IMR-90 (cell line): ENCODE measurements at regions not wholly inside any gene's neighbourhood (a gene's known extent, or its start where the extent isn't known, plus 50 kb on each side); places are given as distances from the start of the nearest gene placed in this dataset.

ENCODE experiments used
- ATAC-seq: fragments of 200-7000 bp; cut with Tn5 transposase; 2 replicates; pipeline ENCODE4 v1.9.1; 2020; ENCODE audit warnings: low read depth, mild to moderate bottlenecking, moderate library complexity
- BruUV-seq: library from RNA; stranded (reverse); fragments of 400-500 nt; replicated peaks from 2 replicates; lab custom pipeline; 2021; lab: Mats Ljungman, UMichigan
- CTCF ChIA-PET: fragments of 300-600 bp; formaldehyde crosslinking; extraction: SDS; loops from one replicate; lab custom pipeline; 2021; ENCODE audit warnings: antibody characterized with exemption; lab: Yijun Ruan, JAX
- POLR2A ChIA-PET: fragments of 300-600 bp; sonication (Branson Sonifier 250); formaldehyde crosslinking; loops from one replicate; lab custom pipeline; 2022; ENCODE audit warnings: antibody characterized with exemption; ENCODE audit not compliant: unreplicated experiment; lab: Charles Lee
- DNase-seq: peaks from one replicate; pipeline ENCODE4 v3.0.0; 2013
- H2AFZ ChIP-seq: replicated peaks from 2 replicates; pipeline ENCODE3; 2013; ENCODE audit warnings: low read length, mild to moderate bottlenecking; ENCODE audit not compliant: poor library complexity
- H2AK5ac ChIP-seq: 2 replicates; pipeline ENCODE4 v1.6.1; 2013; ENCODE audit warnings: low read depth, low read length, inconsistent platforms
- H2AK9ac ChIP-seq: replicated peaks from 2 replicates; pipeline ENCODE3; 2013; ENCODE audit warnings: mild to moderate bottlenecking, low read depth, low read length, moderate library complexity; ENCODE audit not compliant: poor library complexity
- H2BK120ac ChIP-seq: 2 replicates; pipeline ENCODE4 v1.6.1; 2013; ENCODE audit warnings: low read depth, low read length, inconsistent platforms
- H2BK15ac ChIP-seq: 3 replicates; pipeline ENCODE4 v1.6.1; 2013; ENCODE audit warnings: low read depth, low read length, inconsistent platforms
- H2BK20ac ChIP-seq: 2 replicates; pipeline ENCODE4 v1.6.1; 2013; ENCODE audit warnings: low read depth, mild to moderate bottlenecking, inconsistent platforms, low read length, moderate library complexity
- H2BK5ac ChIP-seq: 2 replicates; pipeline ENCODE4 v1.6.1; 2013; ENCODE audit warnings: mild to moderate bottlenecking, low read depth, low read length, inconsistent platforms; ENCODE audit not compliant: poor library complexity, severe bottlenecking
- H3K14ac ChIP-seq: replicated peaks from 2 replicates; pipeline ENCODE4 v1.6.1; 2013; ENCODE audit warnings: low read depth, low read length, inconsistent platforms
- H3K18ac ChIP-seq: 2 replicates; pipeline ENCODE4 v1.6.1; 2013; ENCODE audit warnings: low read depth, low read length, control low read depth
- H3K23ac ChIP-seq: 2 replicates; pipeline ENCODE4 v1.6.1; 2013; ENCODE audit warnings: low read depth, low read length, inconsistent platforms
- H3K27ac ChIP-seq: 2 replicates; pipeline ENCODE4 v1.5.1; 2013; ENCODE audit warnings: mild to moderate bottlenecking, control low read depth, low read length; ENCODE audit not compliant: insufficient read depth
- H3K27me3 ChIP-seq: 2 replicates; pipeline ENCODE4 v1.6.1; 2013; ENCODE audit warnings: low read length; ENCODE audit not compliant: control insufficient read depth, insufficient read depth
- H3K36me3 ChIP-seq: 2 replicates; pipeline ENCODE4 v1.6.1; 2013; ENCODE audit warnings: low read length, mixed read lengths; ENCODE audit not compliant: control insufficient read depth, insufficient read depth
- H3K4ac ChIP-seq: 2 replicates; pipeline ENCODE4 v1.6.1; 2013; ENCODE audit warnings: low read depth, low read length, inconsistent platforms
- H3K4me1 ChIP-seq: 2 replicates; pipeline ENCODE4 v1.6.1; 2013; ENCODE audit warnings: low read length, mixed read lengths; ENCODE audit not compliant: control insufficient read depth, insufficient read depth
- H3K4me2 ChIP-seq: 2 replicates; pipeline ENCODE4 v1.6.1; 2013; ENCODE audit warnings: low read depth, mild to moderate bottlenecking, control low read depth, low read length, moderate library complexity
- H3K4me3 ChIP-seq: 2 replicates; pipeline ENCODE4 v1.5.1; 2013; ENCODE audit warnings: low read depth, mild to moderate bottlenecking, control low read depth, low read length, moderate library complexity; ENCODE audit not compliant: insufficient read depth
- H3K56ac ChIP-seq: 2 replicates; pipeline ENCODE4 v1.6.1; 2013; ENCODE audit warnings: low read length, inconsistent platforms; ENCODE audit not compliant: insufficient read depth; ENCODE audit errors: extremely low read depth
- H3K79me1 ChIP-seq, 2 experiments: 2 replicates each; pipeline ENCODE4 v1.6.1; 2013; ENCODE audit warnings: low read length in 2 of 2, inconsistent platforms in 1 of 2, low read depth in 1 of 2
- H3K9ac ChIP-seq: 2 replicates; pipeline ENCODE4 v1.6.1; 2013; ENCODE audit warnings: low read depth, low read length, control low read depth
- H3K9me1 ChIP-seq: 2 replicates; pipeline ENCODE4 v1.6.1; 2013; ENCODE audit warnings: low read length, inconsistent platforms; ENCODE audit not compliant: insufficient read depth
- H3K9me3 ChIP-seq: 2 replicates; pipeline ENCODE4 v1.6.1; 2013; ENCODE audit warnings: low read length; ENCODE audit not compliant: control insufficient read depth, insufficient read depth
- H4K20me1 ChIP-seq: 2 replicates; pipeline ENCODE4 v1.6.1; 2013; ENCODE audit warnings: low read length, inconsistent platforms; ENCODE audit not compliant: insufficient read depth
- H4K5ac ChIP-seq: 2 replicates; pipeline ENCODE4 v1.6.1; 2013; ENCODE audit warnings: mild to moderate bottlenecking, low read depth, low read length, control low read depth
- H4K8ac ChIP-seq, 2 experiments: 2 replicates each; pipeline ENCODE4 v1.6.1; 2013; ENCODE audit warnings: low read depth in 2 of 2, low read length in 2 of 2, control low read depth in 1 of 2, inconsistent platforms in 1 of 2
- H4K91ac ChIP-seq: 2 replicates; pipeline ENCODE4 v1.6.1; 2013; ENCODE audit warnings: low read depth, low read length, inconsistent platforms; ENCODE audit not compliant: insufficient read depth
- BHLHE40 ChIP-seq: fragments of 150-350 bp; IDR thresholded peaks from 2 replicates; pipeline ENCODE4 v1.6.1; 2016; ENCODE audit warnings: mild to moderate bottlenecking, low read depth, low read length
- CEBPB ChIP-seq: IDR thresholded peaks from 2 replicates; pipeline ENCODE4 v1.6.1; 2012; ENCODE audit warnings: low read depth, low read length, improper control_type of control experiment
- CHD1 ChIP-seq: IDR thresholded peaks from 2 replicates; pipeline ENCODE4 v1.6.1; 2012; ENCODE audit warnings: low read depth, low read length, improper control_type of control experiment
- FOS ChIP-seq: fragments of 150-350 bp; IDR thresholded peaks from 2 replicates; pipeline ENCODE4 v1.6.1; 2016; ENCODE audit warnings: low read depth, low read length
- MAFK ChIP-seq: IDR thresholded peaks from 2 replicates; pipeline ENCODE4 v1.6.1; 2012; ENCODE audit warnings: low read depth, low read length, improper control_type of control experiment
- MAZ ChIP-seq: IDR thresholded peaks from 2 replicates; pipeline ENCODE4 v1.6.1; 2012; ENCODE audit warnings: low read depth, mild to moderate bottlenecking, low read length, improper control_type of control experiment, moderate library complexity, borderline replicate concordance
- MXI1 ChIP-seq: IDR thresholded peaks from 2 replicates; pipeline ENCODE4 v1.6.1; 2012; ENCODE audit warnings: low read depth, mild to moderate bottlenecking, low read length, moderate library complexity, borderline replicate concordance
- NFE2L2 ChIP-seq: fragments of 150-350 bp; IDR thresholded peaks from 2 replicates; pipeline ENCODE4 v1.6.1; 2016; ENCODE audit warnings: low read depth, mild to moderate bottlenecking, low read length
- POLR2A ChIP-seq: IDR thresholded peaks from 2 replicates; pipeline ENCODE4 v1.6.1; 2012; ENCODE audit warnings: mild to moderate bottlenecking, low read depth, low read length
- RAD21 ChIP-seq: IDR thresholded peaks from 2 replicates; pipeline ENCODE4 v1.6.1; 2012; ENCODE audit warnings: low read length, improper control_type of control experiment
- RCOR1 ChIP-seq: IDR thresholded peaks from 2 replicates; pipeline ENCODE4 v1.6.1; 2012; ENCODE audit warnings: mild to moderate bottlenecking, low read length, improper control_type of control experiment; ENCODE audit not compliant: insufficient replicate concordance
- RFX5 ChIP-seq: IDR thresholded peaks from 2 replicates; pipeline ENCODE4 v1.8.0; 2012; ENCODE audit warnings: low read depth, mild to moderate bottlenecking, low read length, moderate library complexity
- SMC3 ChIP-seq: fragments of 150-350 bp; IDR thresholded peaks from 2 replicates; pipeline ENCODE4 v1.6.1; 2016; ENCODE audit warnings: low read depth, mild to moderate bottlenecking, antibody characterized with exemption, low read length, moderate library complexity
- dilution Hi-C: fragments of 300-500 bp; cut with HindIII; formaldehyde crosslinking; loops from one replicate; pipeline ENCODE4 v1.14.3; 2018; ENCODE audit warnings: low sequenced_read_pairs; ENCODE audit not compliant: unreplicated experiment
- in situ Hi-C: fragments of 300-500 bp; cut with MboI; formaldehyde crosslinking; loops from 3 replicates; pipeline ENCODE4 v1.14.3; 2019; ENCODE audit warnings: low sequenced_read_pairs, inconsistent platforms, mixed read lengths
- intact Hi-C: fragments of 100-400 bp; cut with micrococcal nuclease; formaldehyde crosslinking; loops from 2 replicates; pipeline ENCODE4 v1.10.0; 2022
- TF ChIP-seq, protein P1 (sequence below): fragments of 150-350 bp; IDR thresholded peaks from 2 replicates; pipeline ENCODE4 v1.6.1; 2017; ENCODE audit warnings: mild to moderate bottlenecking, antibody characterized with exemption, low read length, low read depth
- TF ChIP-seq, protein P2 (sequence below): fragments of 150-350 bp; IDR thresholded peaks from 2 replicates; pipeline ENCODE4 v1.6.1; 2016; ENCODE audit warnings: low read depth, mild to moderate bottlenecking, low read length, moderate library complexity, borderline replicate concordance
- TF ChIP-seq, protein P3 (sequence below): conservative IDR thresholded peaks from 2 replicates; pipeline ENCODE4 v1.5.1; 2012; ENCODE audit warnings: mild to moderate bottlenecking, low read depth, low read length, improper control_type of control experiment

DNA sequence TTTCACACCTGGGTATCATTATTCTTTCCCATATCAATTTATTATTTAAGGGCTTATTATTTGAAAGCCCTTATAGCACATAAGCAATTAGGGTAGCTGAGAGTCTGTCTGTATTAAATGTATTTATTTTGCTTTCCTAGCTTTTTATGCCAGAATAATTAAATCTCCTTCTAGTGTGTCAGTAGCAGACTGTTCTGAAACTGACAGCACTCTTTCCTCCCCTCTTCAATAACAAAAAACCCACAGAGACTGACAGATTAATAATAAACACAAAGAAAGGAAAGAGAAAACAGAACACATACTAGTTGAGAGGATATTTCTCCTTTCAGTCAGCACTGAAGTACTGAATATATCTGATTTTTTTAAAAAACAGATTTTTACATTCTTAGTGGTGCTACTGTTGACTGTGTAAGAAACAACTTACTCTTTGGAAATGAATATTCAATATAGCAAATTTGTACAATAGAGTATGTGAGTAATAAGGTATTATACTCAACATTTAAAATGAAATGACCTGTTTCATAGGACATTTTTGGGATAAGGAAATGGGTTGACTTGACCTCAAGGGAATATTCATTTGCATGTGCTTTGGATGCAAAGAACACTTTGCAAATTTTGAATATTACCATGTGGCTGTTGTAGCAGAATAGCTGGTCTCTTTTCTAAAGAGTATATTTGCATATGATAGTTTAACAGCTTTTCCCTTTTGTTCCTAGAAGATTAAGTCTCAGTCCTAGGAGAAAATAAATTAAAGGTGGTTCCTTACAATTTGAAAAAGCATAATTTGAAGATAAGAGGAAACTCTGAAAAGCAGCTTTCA lies 208.3 kb downstream of the SPATA31D1 start:
- ATAC-seq (no peak), DNase-seq (no peak)
- Histone ChIP-seq H3K9me3 (no peaks in the 10 kb centered on the region), H3K79me1 (no peaks in the 10 kb centered on the region), H4K20me1 (no peaks in the 10 kb centered on the region), H3K9me1 (no peaks in the 10 kb centered on the region), H2BK120ac (no peak overlapping the region), H3K23ac (no peak overlapping the region), H3K27me3 (no peaks in the 10 kb centered on the region), H4K5ac (no peak overlapping the region), H2BK15ac (no peak overlapping the region), H3K14ac (no peak overlapping the region), H3K18ac (no peak overlapping the region), H3K56ac (no peak overlapping the region), H3K4me2 (no peak overlapping the region), H2AK5ac (no peak overlapping the region), H3K4me3 (no peak overlapping the region), H3K4ac (no peak overlapping the region), H3K4me1 (no peaks in the 10 kb centered on the region), H4K91ac (no peak overlapping the region), H4K8ac (no peak overlapping the region), H2AK9ac (no peak overlapping the region), H2AFZ (no peak overlapping the region), H2BK20ac (no peak overlapping the region), H2BK5ac (no peak overlapping the region), H3K36me3 (no peaks in the 10 kb centered on the region), H3K9ac (no peak overlapping the region), H3K27ac (no peak overlapping the region)
- dilution Hi-C loops: no loop called here
- no TSS peak for BruUV-seq
- POLR2A ChIA-PET: no interaction called here
- intact Hi-C loops: no loop called here
- in situ Hi-C loops: no loop called here
- CTCF ChIA-PET: interaction anchor here (0.6 kb wide), 1 partner anchor 304 kb away, joined by 5 read pairs; no protein-coding TSS in a partner anchor
- TF ChIP-seq, protein P1, sequence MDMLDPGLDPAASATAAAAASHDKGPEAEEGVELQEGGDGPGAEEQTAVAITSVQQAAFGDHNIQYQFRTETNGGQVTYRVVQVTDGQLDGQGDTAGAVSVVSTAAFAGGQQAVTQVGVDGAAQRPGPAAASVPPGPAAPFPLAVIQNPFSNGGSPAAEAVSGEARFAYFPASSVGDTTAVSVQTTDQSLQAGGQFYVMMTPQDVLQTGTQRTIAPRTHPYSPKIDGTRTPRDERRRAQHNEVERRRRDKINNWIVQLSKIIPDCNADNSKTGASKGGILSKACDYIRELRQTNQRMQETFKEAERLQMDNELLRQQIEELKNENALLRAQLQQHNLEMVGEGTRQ: no peak
- TF ChIP-seq, protein P2, sequence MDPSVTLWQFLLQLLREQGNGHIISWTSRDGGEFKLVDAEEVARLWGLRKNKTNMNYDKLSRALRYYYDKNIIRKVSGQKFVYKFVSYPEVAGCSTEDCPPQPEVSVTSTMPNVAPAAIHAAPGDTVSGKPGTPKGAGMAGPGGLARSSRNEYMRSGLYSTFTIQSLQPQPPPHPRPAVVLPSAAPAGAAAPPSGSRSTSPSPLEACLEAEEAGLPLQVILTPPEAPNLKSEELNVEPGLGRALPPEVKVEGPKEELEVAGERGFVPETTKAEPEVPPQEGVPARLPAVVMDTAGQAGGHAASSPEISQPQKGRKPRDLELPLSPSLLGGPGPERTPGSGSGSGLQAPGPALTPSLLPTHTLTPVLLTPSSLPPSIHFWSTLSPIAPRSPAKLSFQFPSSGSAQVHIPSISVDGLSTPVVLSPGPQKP: no peak
- no peak for TF ChIP-seq RAD21
- TF ChIP-seq MXI1: no peak
- TF ChIP-seq MAFK: no peak
- no peak for TF ChIP-seq POLR2A
- TF ChIP-seq CEBPB: no peak
- no peak for TF ChIP-seq BHLHE40
- TF ChIP-seq, protein P3, sequence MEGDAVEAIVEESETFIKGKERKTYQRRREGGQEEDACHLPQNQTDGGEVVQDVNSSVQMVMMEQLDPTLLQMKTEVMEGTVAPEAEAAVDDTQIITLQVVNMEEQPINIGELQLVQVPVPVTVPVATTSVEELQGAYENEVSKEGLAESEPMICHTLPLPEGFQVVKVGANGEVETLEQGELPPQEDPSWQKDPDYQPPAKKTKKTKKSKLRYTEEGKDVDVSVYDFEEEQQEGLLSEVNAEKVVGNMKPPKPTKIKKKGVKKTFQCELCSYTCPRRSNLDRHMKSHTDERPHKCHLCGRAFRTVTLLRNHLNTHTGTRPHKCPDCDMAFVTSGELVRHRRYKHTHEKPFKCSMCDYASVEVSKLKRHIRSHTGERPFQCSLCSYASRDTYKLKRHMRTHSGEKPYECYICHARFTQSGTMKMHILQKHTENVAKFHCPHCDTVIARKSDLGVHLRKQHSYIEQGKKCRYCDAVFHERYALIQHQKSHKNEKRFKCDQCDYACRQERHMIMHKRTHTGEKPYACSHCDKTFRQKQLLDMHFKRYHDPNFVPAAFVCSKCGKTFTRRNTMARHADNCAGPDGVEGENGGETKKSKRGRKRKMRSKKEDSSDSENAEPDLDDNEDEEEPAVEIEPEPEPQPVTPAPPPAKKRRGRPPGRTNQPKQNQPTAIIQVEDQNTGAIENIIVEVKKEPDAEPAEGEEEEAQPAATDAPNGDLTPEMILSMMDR: no peak
- no peak for TF ChIP-seq RFX5
- no peak for TF ChIP-seq RCOR1
- TF ChIP-seq FOS: no peak
- TF ChIP-seq CHD1: no peak
- no peak for TF ChIP-seq SMC3
- TF ChIP-seq MAZ: no peak
- TF ChIP-seq NFE2L2: no peak
